ENCODE measurements at regions not wholly inside any gene's neighbourhood (a gene's known extent, or its start where the extent isn't known, plus 50 kb on each side); places are given as distances from the start of the nearest gene placed in this dataset.

- no peak for DNase-seq
These were observed 133.6 kb downstream of the NXPE2 start for GRCh38 chr11:114811971-114812370.

DNA sequence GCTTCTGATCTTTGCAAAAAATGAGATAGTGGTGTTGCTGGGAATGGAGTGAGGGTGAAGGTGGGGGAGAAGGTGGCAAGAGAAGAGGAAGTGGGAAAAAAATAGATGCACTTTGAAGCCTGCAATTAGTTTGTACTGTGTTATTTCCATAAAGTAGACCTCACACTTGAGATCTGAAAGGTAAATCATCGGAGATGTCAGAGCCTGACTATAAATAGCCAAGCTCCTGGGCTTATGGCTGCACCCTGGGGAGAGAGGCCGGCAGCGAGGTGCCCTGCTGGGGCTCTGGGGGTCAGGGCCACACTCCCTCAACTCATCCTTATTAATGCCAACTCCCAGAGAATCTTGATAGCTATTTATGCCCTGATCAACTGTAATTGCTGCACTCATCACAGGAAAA, 134.4 kb downstream of the NXPE2 start:
- DNase-seq: no peak

- no peak for DNase-seq
These were observed 134.9 kb downstream of the NXPE2 start for GRCh38 chr11:114813189-114813718.

GRCh38 chr11:114815176-114815575, 136.8 kb downstream of the NXPE2 start:
- DNase-seq: no peak

DNA sequence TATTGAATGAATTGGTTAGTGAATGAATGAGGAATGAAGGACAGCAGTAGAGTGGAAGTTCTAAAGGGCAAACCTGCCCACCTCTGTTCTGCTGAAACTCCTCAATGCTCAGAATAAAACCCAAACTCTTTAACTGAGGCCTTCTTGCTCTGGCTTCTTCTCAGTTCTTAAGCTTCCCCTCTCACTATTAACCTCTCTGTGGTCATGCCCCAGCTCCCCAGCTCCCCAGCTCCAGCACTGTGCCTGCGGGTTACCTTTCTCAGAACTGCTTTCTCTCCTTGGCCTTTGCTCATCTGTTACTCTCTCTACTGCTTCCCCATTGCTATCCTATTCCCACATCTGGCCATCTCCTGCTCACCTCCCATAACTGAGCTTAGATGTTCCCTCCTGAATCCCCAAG, 137.4 kb downstream of the NXPE2 start:
- DNase-seq: no peak

GRCh38 chr11:114816791-114817190, 138.5 kb downstream of the NXPE2 start:
- no peak for DNase-seq

GRCh38 chr11:114818382-114818781, 140.1 kb downstream of the NXPE2 start:
- no peak for DNase-seq

DNA sequence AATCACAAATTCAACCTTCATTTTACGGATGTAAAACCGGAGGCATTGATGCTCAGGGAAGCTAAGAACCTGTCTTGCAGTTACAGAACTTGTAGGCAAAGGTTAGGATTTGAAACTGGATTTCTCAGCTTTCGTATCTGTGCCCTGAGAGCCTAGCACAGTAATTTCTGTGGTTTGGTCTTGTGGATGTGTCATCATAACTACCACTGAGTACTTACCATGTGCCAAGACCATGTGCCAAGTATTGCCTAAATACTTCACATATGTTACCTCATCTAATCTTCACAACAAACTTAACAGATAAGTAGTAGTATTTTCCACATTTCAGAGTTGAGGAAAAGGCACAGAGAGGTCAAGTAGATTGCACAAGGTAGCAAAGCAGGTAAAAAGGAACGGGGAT, 140.7 kb downstream of the NXPE2 start:
- no peak for DNase-seq

- DNase-seq: no peak
These were observed 142.3 kb downstream of the NXPE2 start for GRCh38 chr11:114820621-114821020.

DNA sequence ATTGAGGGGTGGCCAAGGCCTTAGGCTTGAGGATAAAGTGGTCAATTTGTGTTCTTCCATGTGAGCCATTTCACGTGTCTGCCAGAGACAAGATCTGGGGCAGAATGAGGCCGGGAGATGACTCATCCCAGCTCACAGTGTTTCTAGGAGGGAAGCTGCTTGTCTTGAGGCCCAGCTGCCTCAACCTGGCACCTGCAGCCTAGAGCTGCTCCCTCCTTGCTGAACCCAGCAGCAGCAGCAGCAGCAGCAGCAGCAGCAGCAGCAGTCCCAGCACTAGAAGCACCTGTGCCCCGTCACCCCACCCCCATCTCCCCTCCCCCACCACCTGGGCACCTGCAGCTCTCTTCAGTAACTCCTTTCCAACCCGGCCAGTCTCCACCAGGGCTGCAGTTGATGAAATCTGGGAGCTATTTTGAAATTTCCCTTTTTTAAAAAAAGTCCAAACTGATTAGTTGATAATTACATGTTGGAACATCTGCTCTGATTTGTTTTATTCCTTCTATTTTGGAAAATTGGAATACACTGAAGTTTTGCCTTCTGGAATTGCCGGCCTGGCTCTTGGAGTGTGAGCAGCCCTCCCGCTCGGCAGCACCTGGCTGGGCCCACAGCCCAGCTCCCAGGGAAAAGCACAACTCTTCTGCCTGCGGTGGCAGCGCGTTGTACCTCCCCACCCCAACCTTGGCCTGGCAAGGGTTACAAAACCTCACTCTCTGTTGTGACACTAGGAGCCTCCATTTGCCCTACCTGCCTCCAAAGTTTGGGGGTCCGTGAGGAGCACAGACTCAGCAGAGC, 143.5 kb downstream of the NXPE2 start:
- no peak for DNase-seq

GRCh38 chr11:114826910-114827442, 148.6 kb downstream of the NXPE2 start:
- DNase-seq: no peak

- no peak for DNase-seq
These were observed 149.4 kb downstream of the NXPE2 start for GRCh38 chr11:114827736-114828135.

DNA sequence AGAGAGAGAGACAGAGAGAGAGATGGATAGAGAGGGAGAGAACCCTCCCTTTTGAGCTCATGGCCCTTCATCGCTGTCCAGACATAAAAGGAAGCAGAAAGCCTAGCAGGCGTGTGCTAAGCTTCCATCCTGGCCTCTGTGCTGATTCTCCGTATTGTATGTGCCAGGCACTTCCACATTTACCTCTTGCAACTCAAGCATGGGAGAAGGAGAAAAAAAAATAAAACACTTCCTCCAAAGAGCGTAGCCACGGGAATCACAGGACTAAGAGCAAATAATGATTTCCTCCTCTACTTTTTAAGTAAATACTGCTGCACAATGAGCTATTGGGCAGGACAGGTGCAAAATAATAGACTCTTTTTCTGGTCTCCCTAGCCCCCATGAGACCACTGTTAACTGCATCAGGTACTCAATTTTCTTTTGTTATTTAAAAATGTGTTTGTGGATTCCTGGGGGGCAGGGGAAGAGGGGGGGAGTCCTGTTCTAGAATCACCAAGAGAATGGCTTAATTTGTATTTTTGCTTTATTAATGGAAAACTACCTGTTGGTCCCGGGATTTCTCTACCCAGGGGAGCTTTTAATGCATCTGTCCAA, 154.3 kb downstream of the NXPE2 start:
- no peak for DNase-seq

DNA sequence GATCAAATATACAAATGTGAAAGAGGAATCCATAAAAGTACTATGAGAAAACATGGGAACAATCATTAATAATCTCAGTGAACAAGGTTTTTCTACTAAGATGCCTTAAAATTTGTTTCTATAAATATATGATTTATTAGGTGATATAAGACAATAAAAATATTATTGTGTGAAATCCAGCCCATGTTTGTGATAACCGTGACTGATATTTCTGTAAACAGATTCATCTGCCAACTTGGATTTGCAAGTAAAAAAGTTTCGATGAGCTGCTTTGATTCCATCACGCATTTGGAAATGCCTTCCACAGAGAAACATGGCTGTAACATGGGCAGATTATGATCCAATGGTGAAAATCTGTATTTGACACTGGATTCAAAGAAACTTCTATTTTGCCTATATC, 157.8 kb downstream of the NXPE2 start:
- no peak for DNase-seq

DNA sequence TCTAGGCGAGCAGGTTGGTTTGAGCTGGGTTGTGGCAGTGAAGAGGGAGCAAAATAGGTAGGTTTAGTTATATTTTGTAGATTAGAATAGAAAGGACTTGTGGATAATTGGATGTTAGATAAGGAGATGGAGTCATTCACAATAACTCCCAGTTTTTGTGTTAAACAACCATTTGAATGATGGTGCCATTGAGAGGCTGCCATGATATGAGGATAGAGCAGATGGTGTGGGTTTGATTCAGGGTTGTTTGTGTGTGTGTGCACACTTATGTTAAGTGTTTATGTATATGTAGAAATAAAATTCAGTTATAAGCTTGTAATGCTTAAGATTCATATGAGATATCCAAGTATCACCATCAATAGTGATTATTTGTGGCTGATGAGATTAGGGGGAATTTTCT, 166.6 kb downstream of the NXPE2 start:
- no peak for DNase-seq

- DNase-seq: no peak
These were observed 167.6 kb downstream of the NXPE2 start for GRCh38 chr11:114845766-114846415.

DNA sequence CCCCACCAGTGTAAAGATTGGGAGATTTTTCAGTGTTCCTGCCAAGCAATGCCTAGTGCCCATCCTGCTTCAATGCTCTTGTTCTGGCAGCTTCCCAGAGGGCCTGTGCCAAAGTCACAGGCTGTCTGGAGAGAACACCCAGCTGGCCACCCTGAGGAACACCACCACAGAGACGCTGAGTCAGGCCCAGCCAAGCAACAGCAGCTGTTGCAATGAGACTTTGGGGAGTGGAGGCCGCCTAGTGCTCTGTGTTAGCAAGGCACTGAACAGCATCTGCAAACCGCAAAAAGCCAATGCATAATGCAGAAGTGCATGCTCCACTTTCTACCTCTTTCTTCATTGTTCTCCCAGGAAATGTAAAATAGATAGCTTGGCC, 168.1 kb downstream of the NXPE2 start:
- DNase-seq: no peak

- no peak for DNase-seq
These were observed 169.1 kb downstream of the NXPE2 start for GRCh38 chr11:114847306-114847975.

DNA sequence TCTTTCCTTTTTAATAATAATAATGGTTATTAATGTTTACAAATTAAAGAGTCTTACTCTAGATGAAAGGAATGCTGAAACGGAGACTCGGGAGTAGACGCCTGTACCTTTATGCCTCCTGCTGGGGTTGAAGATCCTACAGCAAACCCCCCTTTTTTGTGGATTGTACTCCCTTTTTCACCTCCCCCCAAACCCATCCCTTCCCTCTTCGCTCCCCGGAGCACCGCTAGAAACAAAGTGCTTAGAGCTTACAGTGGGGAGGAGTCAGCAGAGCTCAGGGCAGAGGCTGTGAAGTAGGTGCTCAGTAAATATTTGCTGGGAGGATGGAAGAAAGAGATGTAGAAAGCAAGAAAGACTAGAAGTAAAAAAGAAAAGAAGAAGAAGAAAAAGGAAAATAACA, 169.7 kb downstream of the NXPE2 start:
- no peak for DNase-seq

DNA sequence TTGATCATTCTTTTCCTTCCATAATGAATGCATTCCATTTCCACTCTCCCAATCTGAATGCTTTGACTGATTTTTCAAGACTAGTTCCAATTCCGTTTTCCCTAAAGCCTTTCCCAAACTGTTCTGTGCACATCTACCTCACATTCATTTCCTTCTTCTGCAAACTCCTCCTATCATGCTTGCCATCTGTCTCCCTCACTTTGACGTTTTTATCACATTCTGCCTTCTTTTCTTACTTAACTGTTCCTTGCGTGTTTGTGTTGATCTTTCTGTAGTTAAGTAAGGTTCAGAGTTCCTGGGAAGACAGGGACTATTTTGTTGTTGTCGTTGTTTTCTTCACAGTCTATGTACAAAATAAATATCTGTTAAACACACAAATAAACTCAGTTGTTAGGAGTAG, 179.0 kb downstream of the NXPE2 start:
- no peak for DNase-seq

GRCh38 chr11:114864896-114865295, 186.6 kb downstream of the NXPE2 start:
- no peak for DNase-seq

DNA sequence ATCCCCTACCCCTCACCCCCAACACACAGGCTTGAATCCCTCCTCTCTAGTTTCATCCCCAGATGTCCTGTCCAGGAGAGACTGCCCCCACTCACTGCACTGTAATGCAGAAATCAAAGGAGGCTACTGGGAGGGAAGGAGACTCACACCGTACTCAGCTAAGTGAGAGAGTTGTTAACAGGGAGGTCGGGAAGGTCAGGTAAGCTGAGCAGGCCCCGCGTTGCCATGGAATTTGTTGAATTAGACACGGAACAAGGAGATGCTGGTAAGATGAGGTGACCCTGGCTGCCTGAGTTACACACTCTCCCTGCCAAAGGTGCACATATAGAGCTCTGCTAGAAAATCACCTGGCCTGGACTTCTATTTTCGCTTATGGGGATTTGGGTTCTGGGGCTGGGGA, 197.9 kb downstream of the NXPE2 start:
- no peak for DNase-seq

GRCh38 chr11:114877976-114878375, 199.6 kb downstream of the NXPE2 start:
- DNase-seq: no peak

All from stimulated activated CD4-positive, alpha-beta T cell treated with anti-CD3 and anti-CD28 coated beads, Interleukin-12 subunit alpha, Interleukin-12 subunit beta, amount 100 ng/mL, for 4 hours (primary cell).